Nucleus accumbens (tissue), 56 donors: ENCODE measurements at regions not wholly inside any gene's neighbourhood (a gene's known extent, or its start where the extent isn't known, plus 50 kb on each side); places are given as distances from the start of the nearest gene placed in this dataset.
"Not testable (repeated sequence)": the region's sequence is repeated elsewhere in the genome, so short reads cannot be mapped to it uniquely, and the experiment has no call there.

Experiments used
- DNase-seq, 56 donors: peaks; one replicate each; lab custom pipeline; 2025; lab: John Stamatoyannopoulos, UW

DNA sequence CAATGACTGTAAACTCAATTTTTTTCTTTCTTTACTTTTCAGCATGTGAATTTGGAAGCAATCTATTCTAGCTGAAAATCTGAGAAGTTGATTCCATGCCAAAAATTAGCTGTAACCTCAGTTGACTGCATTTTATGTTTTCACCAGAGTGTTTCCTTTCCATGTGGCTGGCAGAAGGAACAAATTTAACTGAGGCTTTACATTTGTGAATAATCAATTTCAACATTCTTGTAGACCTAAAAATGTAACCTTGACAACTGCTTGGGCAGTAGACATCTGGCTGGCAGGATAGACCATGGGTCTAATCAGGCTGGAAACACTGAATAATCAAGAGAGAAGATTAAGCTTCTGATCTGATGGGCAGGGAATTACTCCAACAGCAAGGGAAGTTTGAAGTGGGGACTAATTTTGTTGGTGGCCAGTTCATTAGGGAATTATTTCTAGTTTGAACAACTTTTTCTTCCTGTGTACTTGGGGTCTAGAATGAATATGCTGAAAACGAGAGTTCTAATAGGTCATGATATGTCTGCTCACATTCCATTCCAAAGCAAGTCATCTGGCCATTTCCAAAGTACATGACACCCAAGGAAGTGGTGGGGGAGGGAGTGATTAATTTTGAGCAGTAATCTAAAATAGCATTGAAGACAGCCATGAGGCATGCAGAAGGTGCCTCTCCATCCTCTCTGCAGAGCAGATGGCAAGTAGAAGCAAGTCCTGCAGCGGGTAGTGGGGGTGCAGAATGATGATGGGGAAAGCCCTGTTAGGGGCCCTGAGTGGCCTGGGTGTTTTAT is 68.2 kb downstream of the ATP23 start:
- DNase-seq, result no peak

DNA sequence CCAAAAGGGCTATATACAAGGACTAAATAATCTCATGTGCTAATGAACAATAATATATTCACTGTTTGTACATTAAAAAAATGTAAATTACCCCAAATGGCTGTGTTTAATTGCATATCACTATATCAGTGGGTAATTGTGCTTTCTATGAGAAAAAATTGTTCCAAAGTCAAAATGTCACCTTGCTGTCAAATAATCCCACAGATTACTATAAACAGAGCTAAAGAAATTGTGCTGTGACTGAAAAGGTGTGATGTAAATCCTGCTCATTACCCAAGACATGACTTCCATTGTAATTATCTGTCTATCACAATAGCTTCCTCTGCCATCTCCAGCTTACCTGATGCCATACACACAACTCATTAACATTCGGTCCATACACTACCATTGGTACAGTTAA is 70.3 kb downstream of the ATP23 start:
- no peak for DNase-seq

DNA sequence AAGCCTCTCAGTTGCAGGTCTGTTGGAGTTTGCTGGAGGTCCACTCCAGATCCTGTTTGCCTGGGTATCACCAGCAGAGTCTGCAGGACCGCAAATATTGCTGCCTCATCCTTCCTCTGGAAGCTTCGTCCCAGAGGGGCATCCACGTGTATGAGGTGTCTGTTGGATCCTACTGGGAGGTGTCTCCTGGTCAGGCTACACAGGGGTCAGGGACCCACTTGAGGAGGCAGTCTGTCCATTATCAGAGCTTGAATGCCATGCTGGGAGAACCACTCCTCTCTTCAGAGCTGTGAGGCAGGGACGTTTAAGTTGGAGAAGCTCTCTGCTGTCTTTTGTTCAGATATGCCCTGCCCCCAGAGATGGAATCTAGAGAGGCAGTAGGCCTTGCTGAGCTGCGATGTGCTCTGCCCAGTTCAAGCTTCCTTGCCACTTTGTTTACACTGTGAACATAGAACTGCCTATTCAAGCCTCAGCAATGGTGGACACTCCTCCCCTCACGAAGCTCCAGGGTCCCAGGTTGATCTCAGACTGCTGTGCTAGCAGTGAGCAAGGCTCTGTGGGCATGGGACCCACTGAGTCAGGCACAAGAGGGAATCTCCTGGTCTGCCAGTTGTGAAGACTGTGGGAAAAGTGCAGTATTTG is 81.1 kb downstream of the ATP23 start:
- not testable (repeated sequence) for DNase-seq

- no peak for DNase-seq
Observed at GRCh38 chr12:58025431-58025830, 84.1 kb downstream of the ATP23 start.

- no peak for DNase-seq
Observed at GRCh38 chr12:58026426-58026825, 85.1 kb downstream of the ATP23 start.

DNA sequence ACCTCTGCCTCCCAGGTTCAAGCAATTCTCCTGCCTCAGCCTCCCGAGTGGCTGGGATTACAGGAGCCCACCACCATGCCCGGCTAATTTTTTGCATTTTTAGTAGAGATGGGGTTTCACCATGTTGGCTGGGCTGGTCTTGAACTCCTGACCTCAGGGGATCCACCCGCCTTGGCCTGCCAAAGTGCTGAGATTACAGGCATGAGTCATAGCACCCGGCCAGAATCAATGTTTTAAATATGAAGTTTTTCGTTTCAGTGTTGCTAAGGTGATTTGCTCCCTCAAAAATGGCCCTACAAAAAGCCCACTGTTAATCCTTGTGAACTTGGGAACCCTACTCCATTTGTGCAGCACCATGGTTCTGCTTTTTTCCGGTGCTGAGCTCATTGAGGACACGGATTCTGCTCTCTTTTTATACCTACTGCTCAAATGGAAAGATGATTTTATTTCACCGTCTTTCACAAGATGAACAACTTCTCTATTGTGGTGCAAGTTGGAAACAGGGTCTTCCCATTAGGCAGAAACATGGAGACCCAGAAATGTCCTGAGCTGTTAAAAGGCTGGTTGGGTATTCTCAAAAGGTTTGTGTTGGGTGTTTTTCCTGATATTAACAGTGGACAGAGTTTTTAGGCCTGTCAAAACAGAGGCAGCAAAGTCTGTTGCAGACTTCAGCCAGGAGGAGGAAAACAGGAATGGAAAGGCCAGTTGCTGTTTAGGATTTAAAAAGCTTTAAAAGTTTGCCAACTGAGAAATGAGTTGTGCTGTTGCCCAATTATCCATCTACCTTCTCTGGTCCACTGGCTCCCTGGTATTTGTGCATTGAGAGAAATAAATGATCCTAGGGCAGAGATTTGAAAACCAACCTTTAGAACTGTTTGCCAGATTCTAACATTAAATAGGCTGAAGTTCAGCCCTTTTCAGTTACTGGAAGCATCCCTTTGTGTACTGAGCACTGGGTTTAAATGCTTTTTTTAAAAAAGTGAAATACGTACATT is 85.8 kb downstream of the ATP23 start:
- no peak for DNase-seq

- no peak for DNase-seq
Observed at GRCh38 chr12:58028294-58028693, 86.9 kb downstream of the ATP23 start.

DNA sequence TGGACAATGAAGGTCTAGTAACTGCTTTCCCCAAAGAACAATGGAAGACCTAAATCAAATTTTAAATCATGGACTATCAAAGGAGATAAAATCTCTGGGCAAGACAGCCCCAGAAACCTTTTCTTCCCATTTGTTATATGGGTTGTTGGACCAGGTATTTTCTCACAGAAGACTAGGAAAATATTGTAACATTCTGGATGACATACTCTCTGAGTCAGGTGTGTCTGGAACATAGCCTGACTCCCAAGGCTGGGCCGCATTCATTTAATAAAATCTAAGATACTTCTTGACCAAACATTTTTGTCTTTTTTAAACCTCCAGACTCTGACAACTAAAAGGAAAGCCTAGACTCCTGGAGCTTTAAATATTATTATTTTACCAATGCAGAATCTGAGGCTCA is 87.9 kb downstream of the ATP23 start:
- no peak for DNase-seq

GRCh38 chr12:58030566-58031279 is 89.4 kb downstream of the ATP23 start:
- DNase-seq, result no peak

GRCh38 chr12:58032156-58032555 is 90.8 kb downstream of the ATP23 start:
- DNase-seq, result no peak

GRCh38 chr12:58033831-58034230 is 92.5 kb downstream of the ATP23 start:
- DNase-seq, result no peak

- no peak for DNase-seq
Observed at GRCh38 chr12:58034311-58034710, 92.9 kb downstream of the ATP23 start.

DNA sequence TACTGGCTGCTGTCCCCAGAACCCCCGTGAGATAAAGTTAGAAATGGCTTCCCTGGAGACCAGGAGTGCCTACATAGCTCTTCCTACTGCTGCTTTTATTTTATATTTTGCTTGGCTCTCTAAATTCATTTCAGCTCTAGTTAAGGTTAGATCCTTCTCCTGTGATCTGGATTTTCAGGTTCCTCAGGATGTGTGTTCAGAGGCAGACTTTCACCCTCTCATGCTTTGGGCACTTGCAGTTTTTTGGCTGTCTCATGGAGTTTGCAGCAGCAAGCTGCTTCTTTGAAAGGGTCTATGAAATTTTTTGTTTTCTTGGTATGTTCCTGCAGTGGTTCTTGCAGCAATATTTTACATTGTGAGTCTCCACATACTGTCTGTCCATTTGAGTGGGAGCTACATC is 93.3 kb downstream of the ATP23 start:
- DNase-seq, result no peak

- DNase-seq, result no peak
Observed at GRCh38 chr12:58041441-58041840, 100.1 kb downstream of the ATP23 start.

GRCh38 chr12:58044966-58045365 is 103.6 kb downstream of the ATP23 start:
- DNase-seq, result no peak

GRCh38 chr12:58046271-58046670 is 104.9 kb downstream of the ATP23 start:
- no peak for DNase-seq

GRCh38 chr12:58051378-58051777 is 110.0 kb downstream of the ATP23 start:
- no peak for DNase-seq

DNA sequence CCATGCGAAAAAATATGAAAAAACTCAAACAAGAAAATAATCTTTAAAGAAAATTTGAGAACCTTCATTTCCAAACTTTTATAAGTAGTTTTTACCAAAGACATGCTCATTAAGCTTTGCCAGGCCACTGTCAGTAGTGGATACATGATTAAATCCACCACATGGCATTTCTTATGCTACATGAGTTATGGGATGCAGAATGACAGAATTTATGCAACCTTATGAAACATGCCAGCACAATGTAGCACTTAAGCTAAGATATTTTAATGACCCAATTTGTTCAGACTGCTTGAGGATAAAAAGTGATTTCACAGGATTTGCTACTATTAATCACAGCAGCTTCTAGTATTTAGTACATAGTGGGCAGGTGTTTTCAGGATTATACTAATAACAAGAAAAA is 123.3 kb downstream of the ATP23 start:
- DNase-seq, result no peak

DNA sequence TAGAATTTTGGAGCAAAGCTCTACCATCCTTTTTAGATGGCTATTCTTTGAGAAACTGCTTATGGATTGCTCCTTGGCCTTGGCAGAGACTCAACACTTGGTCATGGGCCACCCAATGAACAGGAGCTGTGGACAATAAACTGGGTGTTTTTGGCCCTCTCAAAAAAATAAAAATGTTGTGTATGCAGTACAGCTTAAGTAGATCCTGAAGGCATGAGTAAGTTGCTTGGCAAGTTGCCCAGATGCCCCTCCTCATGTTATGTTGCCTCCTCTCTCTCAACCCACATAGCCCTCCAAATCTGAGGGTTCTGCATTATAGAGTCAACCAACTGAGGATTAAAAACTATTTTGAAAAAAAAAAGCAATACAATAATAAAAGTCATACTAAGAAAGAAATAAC is 124.9 kb downstream of the ATP23 start:
- no peak for DNase-seq

DNA sequence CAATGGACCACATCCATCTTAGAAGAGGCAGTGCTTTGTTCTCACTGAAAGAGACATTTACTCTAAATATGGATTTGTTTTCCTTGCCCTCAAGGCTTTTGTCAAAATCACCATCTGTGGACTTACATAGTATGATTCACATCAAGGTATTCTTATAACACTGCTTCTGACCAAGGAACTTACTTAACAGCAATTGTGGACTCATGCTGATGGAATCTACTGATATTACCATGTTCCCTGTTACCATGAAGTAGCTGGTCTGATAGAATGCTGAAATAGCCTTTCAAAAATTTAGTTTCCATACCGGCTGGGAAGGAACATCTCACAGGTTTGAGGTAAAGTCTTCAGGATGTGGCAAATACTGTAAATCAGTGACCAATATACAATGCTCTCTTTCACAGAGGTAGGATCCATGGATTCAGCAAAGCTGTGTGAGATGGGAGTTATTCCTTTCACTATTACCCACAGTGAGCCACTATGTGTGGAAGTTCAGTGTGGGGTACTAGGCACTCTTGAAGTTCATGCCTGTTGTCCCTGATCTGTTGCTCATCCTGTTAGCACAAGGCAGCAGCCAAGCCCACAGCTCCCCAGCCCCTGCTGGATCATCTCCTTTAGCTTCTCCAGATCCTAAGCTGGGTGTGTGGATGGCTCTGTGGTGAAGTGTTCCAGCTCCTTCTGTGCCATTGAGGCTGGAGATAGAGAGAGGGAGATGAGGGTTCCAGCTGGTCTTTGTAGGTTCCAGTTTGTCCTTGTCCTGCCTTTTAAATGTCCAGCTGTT is 126.4 kb downstream of the ATP23 start:
- no peak for DNase-seq
